ENCODE measurements at regions not wholly inside any gene's neighbourhood (a gene's known extent, or its start where the extent isn't known, plus 50 kb on each side); places are given as distances from the start of the nearest gene placed in this dataset.

GRCh38 chr5:145090115-145090514 is 745.0 kb downstream of the PRELID2 start:
- TF ChIP-seq, protein P1, sequence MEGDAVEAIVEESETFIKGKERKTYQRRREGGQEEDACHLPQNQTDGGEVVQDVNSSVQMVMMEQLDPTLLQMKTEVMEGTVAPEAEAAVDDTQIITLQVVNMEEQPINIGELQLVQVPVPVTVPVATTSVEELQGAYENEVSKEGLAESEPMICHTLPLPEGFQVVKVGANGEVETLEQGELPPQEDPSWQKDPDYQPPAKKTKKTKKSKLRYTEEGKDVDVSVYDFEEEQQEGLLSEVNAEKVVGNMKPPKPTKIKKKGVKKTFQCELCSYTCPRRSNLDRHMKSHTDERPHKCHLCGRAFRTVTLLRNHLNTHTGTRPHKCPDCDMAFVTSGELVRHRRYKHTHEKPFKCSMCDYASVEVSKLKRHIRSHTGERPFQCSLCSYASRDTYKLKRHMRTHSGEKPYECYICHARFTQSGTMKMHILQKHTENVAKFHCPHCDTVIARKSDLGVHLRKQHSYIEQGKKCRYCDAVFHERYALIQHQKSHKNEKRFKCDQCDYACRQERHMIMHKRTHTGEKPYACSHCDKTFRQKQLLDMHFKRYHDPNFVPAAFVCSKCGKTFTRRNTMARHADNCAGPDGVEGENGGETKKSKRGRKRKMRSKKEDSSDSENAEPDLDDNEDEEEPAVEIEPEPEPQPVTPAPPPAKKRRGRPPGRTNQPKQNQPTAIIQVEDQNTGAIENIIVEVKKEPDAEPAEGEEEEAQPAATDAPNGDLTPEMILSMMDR (conservative IDR thresholded peaks at IDR 0.05; ENCODE audit: low read length) = no peak
- TF ChIP-seq EZH2phosphoT487 (IDR thresholded peaks at IDR 0.05; ENCODE audit: borderline replicate concordance) = no peak
